Panc1 (cell line): ENCODE measurements at regions not wholly inside any gene's neighbourhood (a gene's known extent, or its start where the extent isn't known, plus 50 kb on each side); places are given as distances from the start of the nearest gene placed in this dataset.

Source experiments
- CTCF ChIP-seq: fragments of 450-650 bp; IDR thresholded peaks from 2 replicates; pipeline ENCODE4 v1.5.1; 2017; ENCODE audit warnings: mild to moderate bottlenecking
- REST ChIP-seq, 2 experiments: IDR thresholded peaks; 2 replicates each; pipeline ENCODE4 v1.6.1; 2011 to 2012; ENCODE audit warnings: low read depth in 2 of 2, control low read depth in 1 of 2, low read length in 1 of 2, mild to moderate bottlenecking in 1 of 2, moderate library complexity in 1 of 2; ENCODE audit not compliant: insufficient read depth in 1 of 2

- TF ChIP-seq CTCF (no peak), REST (IDR thresholded peaks at IDR 0.05; ENCODE audit: insufficient read depth in 1 of 2, low read depth in 2 of 2, low read length in 1 of 2) (no peak)
These were observed 430.7 kb downstream of the HS3ST3B1 start for GRCh38 chr17:14731591-14731990.
